ENCODE measurements at regions not wholly inside any gene's neighbourhood (a gene's known extent, or its start where the extent isn't known, plus 50 kb on each side); places are given as distances from the start of the nearest gene placed in this dataset.

DNA sequence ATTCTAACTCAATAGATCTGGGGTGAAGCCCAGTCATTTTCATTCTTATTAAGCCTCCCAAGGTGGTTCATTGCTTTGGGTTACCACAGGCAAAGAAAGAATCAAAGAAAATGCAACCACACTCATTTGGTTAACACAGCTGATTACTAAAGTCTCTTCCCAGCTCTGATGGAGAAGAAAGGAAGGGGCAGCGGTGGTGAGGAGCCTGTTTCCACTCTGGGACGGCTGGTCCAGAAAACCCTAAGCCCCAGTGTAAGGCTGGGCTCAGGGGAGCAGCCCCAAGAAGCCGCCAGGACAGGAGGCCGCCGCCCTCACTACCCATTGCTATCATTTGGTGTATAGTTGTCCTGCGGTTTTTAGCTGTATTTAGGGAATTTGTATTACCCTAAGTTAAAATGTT lies 226.9 kb downstream of the CD83 start:
- no peak for TF ChIP-seq CTCF (IDR thresholded peaks at IDR 0.05)
- TF ChIP-seq EP300 (IDR thresholded peaks at IDR 0.05; ENCODE audit: low read depth), result no peak
- no peak for TF ChIP-seq POLR2A (IDR thresholded peaks at IDR 0.05)
